Mesenchymal stem cell (in vitro differentiated cells and primary cell): ENCODE measurements at regions not wholly inside any gene's neighbourhood (a gene's known extent, or its start where the extent isn't known, plus 50 kb on each side); places are given as distances from the start of the nearest gene placed in this dataset.
A peak's percentile ranks its signal among the peaks of the same experiment; 100 is the strongest.

Experiments
- DNase-seq: peaks from one replicate; pipeline ENCODE4 v3.0.0-alpha.2; 2013
- H2AFZ ChIP-seq: one replicate; pipeline ENCODE4 v1.6.1; 2013; ENCODE audit warnings: low read depth, mild to moderate bottlenecking, control low read depth, inconsistent platforms, low read length, moderate library complexity
- H2AK5ac ChIP-seq: 2 replicates; pipeline ENCODE4 v1.6.1; 2013; ENCODE audit warnings: low read length, moderate library complexity, mild to moderate bottlenecking, inconsistent platforms; ENCODE audit not compliant: severe bottlenecking
- H2BK120ac ChIP-seq: one replicate; pipeline ENCODE4 v1.6.1; 2013; ENCODE audit warnings: low read depth, mild to moderate bottlenecking, inconsistent platforms, low read length, moderate library complexity
- H2BK12ac ChIP-seq, 2 experiments: one replicate each; pipeline ENCODE4 v1.6.1; 2013; ENCODE audit warnings: inconsistent platforms in 2 of 2, low read length in 2 of 2, mild to moderate bottlenecking in 2 of 2, moderate library complexity in 2 of 2, control low read depth in 1 of 2
- H2BK15ac ChIP-seq: one replicate; pipeline ENCODE4 v1.6.1; 2013; ENCODE audit warnings: mild to moderate bottlenecking, low read depth, inconsistent platforms; ENCODE audit not compliant: poor library complexity, severe bottlenecking
- H2BK5ac ChIP-seq: 2 replicates; pipeline ENCODE4 v1.6.1; 2013; ENCODE audit warnings: low read depth, mild to moderate bottlenecking, low read length, control low read depth, inconsistent platforms; ENCODE audit not compliant: poor library complexity, severe bottlenecking
- H3K14ac ChIP-seq, 2 experiments: one replicate each; pipeline ENCODE4 v1.6.1; 2013; ENCODE audit warnings: inconsistent platforms in 2 of 2, low read length in 2 of 2, control low read depth in 1 of 2, mild to moderate bottlenecking in 1 of 2, moderate library complexity in 1 of 2
- H3K18ac ChIP-seq, 2 experiments: one replicate each; pipeline ENCODE4 v1.6.1; 2013; ENCODE audit warnings: inconsistent platforms in 2 of 2, low read length in 2 of 2, control low read depth in 1 of 2, low read depth in 1 of 2, mild to moderate bottlenecking in 1 of 2
- H3K23ac ChIP-seq, 2 experiments: one replicate each; pipeline ENCODE4 v1.6.1; 2013; ENCODE audit warnings: inconsistent platforms in 2 of 2, low read length in 2 of 2, mild to moderate bottlenecking in 2 of 2, moderate library complexity in 2 of 2, control low read depth in 1 of 2
- H3K27ac ChIP-seq: 2 replicates; pipeline ENCODE4 v1.5.1; 2013; ENCODE audit warnings: mild to moderate bottlenecking, moderate library complexity, low read length, control low read depth, inconsistent platforms; ENCODE audit not compliant: poor library complexity, severe bottlenecking
- H3K27me3 ChIP-seq, 2 experiments: 2 replicates each; pipeline versions ENCODE4 v1.6.1 to v1.7.0; 2013; ENCODE audit warnings: low read length in 2 of 2, mild to moderate bottlenecking in 2 of 2, moderate library complexity in 2 of 2, control low read depth in 1 of 2, inconsistent platforms in 1 of 2; ENCODE audit not compliant: control insufficient read depth in 1 of 2, insufficient read depth in 1 of 2
- H3K36me3 ChIP-seq, 2 experiments: 2 replicates each; pipeline versions ENCODE4 v1.6.1 to v1.7.0; 2013; ENCODE audit warnings: low read length in 2 of 2, control low read depth in 1 of 2, inconsistent platforms in 1 of 2, low read depth in 1 of 2, mild to moderate bottlenecking in 1 of 2; ENCODE audit not compliant: insufficient read depth in 2 of 2, control insufficient read depth in 1 of 2
- H3K4ac ChIP-seq, 2 experiments: one replicate each; pipeline ENCODE4 v1.6.1; 2013; ENCODE audit warnings: inconsistent platforms in 2 of 2, low read length in 2 of 2, mild to moderate bottlenecking in 2 of 2, moderate library complexity in 2 of 2, control low read depth in 1 of 2, low read depth in 1 of 2
- H3K4me1 ChIP-seq: 2 replicates; pipeline ENCODE4 v1.6.1; 2013; ENCODE audit warnings: low read depth, low read length, control low read depth; ENCODE audit not compliant: control insufficient read depth, insufficient read depth
- H3K4me2 ChIP-seq: 2 replicates; pipeline ENCODE4 v1.6.1; 2013; ENCODE audit warnings: low read length, mild to moderate bottlenecking, inconsistent platforms; ENCODE audit not compliant: poor library complexity, severe bottlenecking
- H3K4me3 ChIP-seq, 2 experiments: 2 replicates each; pipeline versions ENCODE4 v1.5.1 to v1.7.0; 2013; ENCODE audit warnings: low read length in 2 of 2, mild to moderate bottlenecking in 2 of 2, control low read depth in 1 of 2, low read depth in 1 of 2; ENCODE audit not compliant: insufficient read depth in 1 of 2
- H3K79me1 ChIP-seq: replicated peaks from 2 replicates; pipeline ENCODE4 v1.6.1; 2013; ENCODE audit warnings: mild to moderate bottlenecking, control low read depth, low read length, inconsistent platforms; ENCODE audit not compliant: poor library complexity, severe bottlenecking
- H3K9ac ChIP-seq: 2 replicates; pipeline ENCODE4 v1.7.0; 2013; ENCODE audit warnings: mild to moderate bottlenecking, low read length, moderate library complexity
- H3K9me3 ChIP-seq: 2 replicates; pipeline ENCODE4 v1.7.0; 2013; ENCODE audit warnings: mild to moderate bottlenecking, low read length; ENCODE audit not compliant: control insufficient read depth
- H4K8ac ChIP-seq: one replicate; pipeline ENCODE4 v1.6.1; 2013; ENCODE audit warnings: inconsistent platforms, mild to moderate bottlenecking, low read length, moderate library complexity
- H4K91ac ChIP-seq: one replicate; pipeline ENCODE4 v1.6.1; 2013; ENCODE audit warnings: mild to moderate bottlenecking, low read length, inconsistent platforms
- WGBS: methylation state at CpG from one replicate; pipeline ENCODE4 v1.1.7; 2013; ENCODE audit warnings: mixed read lengths; 5-methylcytosine and 5-hydroxymethylcytosine counted together

DNA sequence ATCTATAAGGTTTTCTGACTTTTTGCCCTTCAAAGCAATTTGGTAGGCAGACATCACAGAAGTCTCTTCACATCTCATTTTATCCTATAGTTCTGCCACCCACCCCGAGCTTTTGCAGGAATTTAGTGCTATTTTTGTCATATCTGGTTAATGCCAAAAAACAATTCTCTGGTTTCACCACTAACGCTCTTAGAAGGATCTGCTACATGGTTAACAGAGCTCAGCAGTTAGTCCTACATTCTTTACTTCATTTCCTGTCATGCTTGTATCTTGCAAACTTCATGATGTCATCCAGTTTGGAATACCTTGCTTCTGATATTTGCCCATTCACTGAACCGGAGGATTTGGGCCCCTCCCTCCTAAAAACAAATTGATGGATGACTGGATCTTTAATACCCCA is 116.8 kb upstream of the SERPINE2 start:
- H3K4me1 ChIP-seq: peaks cover 3% of the 10 kb centered on the region
- DNase-seq: peak; percentile 36
- H3K18ac ChIP-seq: no peak overlapping the region
- H4K91ac ChIP-seq: no peak overlapping the region
- no peak overlapping the region for H2BK15ac ChIP-seq
- H3K4ac ChIP-seq: no peak overlapping the region
- no peak overlapping the region for H2BK5ac ChIP-seq
- H3K27ac ChIP-seq: no peak overlapping the region
- no peak overlapping the region for H3K4me3 ChIP-seq
- H2BK12ac ChIP-seq: no peak overlapping the region
- no peaks in the 10 kb centered on the region for H3K79me1 ChIP-seq
- H3K27me3 ChIP-seq: no peaks in the 10 kb centered on the region
- no peaks in the 10 kb centered on the region for H3K9me3 ChIP-seq
- no peaks in the 10 kb centered on the region for H3K36me3 ChIP-seq
- no peak overlapping the region for H3K4me2 ChIP-seq
- H2AFZ ChIP-seq: no peak overlapping the region
- no peak overlapping the region for H2AK5ac ChIP-seq
- 54% methylated on average over 3 of the region's 3 CpGs for WGBS
- H3K23ac ChIP-seq: no peak overlapping the region
- H3K9ac ChIP-seq: no peak overlapping the region
- H4K8ac ChIP-seq: no peak overlapping the region
- no peak overlapping the region for H3K14ac ChIP-seq
- H2BK120ac ChIP-seq: no peak overlapping the region

DNA sequence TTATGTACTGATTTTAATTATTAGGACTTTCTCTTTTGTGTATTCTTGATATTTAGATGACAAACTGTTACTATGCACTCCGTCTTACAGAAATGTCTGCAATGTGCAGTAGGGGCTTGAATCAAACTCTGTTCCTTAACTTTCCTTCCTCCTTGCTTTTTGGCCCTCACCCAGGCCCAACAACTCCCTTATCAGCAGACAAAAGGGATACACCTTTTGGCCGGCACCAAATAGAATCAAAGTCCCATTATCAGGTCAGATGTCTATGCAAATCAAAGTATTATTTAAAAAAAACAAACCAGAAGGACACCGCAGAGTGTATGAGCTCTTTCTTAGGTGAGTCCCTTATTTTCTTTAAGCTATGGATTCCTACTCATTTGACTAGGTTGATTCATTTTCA is 116.3 kb upstream of the SERPINE2 start:
- no peaks in the 10 kb centered on the region for H3K27me3 ChIP-seq
- H3K4me2 ChIP-seq: no peak overlapping the region
- H3K18ac ChIP-seq: no peak overlapping the region
- no peak overlapping the region for H2BK120ac ChIP-seq
- H2AK5ac ChIP-seq: no peak overlapping the region
- H4K91ac ChIP-seq: no peak overlapping the region
- H3K79me1 ChIP-seq: no peaks in the 10 kb centered on the region
- H3K14ac ChIP-seq: no peak overlapping the region
- H3K4me1 ChIP-seq: peaks cover 3% of the 10 kb centered on the region
- H4K8ac ChIP-seq: no peak overlapping the region
- no peak overlapping the region for H2BK5ac ChIP-seq
- H3K4ac ChIP-seq: no peak overlapping the region
- no peak overlapping the region for H3K9ac ChIP-seq
- no peaks in the 10 kb centered on the region for H3K36me3 ChIP-seq
- no peak overlapping the region for H2AFZ ChIP-seq
- H3K9me3 ChIP-seq: no peaks in the 10 kb centered on the region
- H3K4me3 ChIP-seq: no peak overlapping the region
- DNase-seq: no peak
- H3K27ac ChIP-seq: no peak overlapping the region
- H3K23ac ChIP-seq: no peak overlapping the region
- H2BK15ac ChIP-seq: no peak overlapping the region
- H2BK12ac ChIP-seq: no peak overlapping the region
- WGBS: 88% methylated on average over 3 of the region's 3 CpGs

DNA sequence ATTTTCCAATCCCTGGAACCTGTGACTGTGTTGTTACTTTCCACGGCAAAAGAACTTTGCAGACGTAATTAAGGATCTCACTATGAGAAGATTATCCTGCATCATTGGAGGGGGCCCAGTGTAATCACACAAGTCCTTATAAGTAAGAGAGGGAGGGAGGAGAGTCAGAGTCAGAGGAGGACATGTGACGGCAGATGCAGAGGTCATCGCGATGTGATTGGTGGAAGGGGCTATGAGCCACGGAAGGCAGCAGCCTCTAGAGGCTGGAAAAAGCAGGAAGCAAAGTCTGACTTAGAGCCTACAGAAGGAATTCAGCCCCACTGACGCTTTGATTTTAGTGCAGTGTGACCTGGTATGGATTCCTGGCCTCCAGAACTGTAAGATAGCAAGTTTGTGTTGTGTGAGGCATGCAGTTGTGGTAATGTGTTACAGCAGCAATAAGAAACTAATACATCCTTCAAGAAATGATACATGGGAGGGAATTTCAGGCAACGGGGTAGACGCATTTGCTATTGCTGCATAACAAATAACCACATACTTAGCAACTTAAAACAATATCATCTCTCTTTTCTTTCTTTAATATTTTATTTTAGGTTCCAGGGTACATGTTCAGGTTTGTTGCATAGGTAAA is 112.7 kb upstream of the SERPINE2 start:
- Histone ChIP-seq H3K4me1 (peaks cover 4% of the 10 kb centered on the region), H3K79me1 (no peaks in the 10 kb centered on the region), H2AK5ac (no peak overlapping the region), H3K27ac (no peak overlapping the region), H3K23ac (peak overlapping the region in 1 of 2 experiments; percentile 40), H3K14ac (peak overlapping the region in 1 of 2 experiments; percentile 90), H3K18ac (peak overlapping the region; percentile 52 to 94), H4K8ac (peak overlapping the region; percentile 45), H3K27me3 (no peaks in the 10 kb centered on the region), H3K4me2 (no peak overlapping the region), H3K9me3 (no peaks in the 10 kb centered on the region), H2BK5ac (no peak overlapping the region), H2BK12ac (peak overlapping the region; percentile 40 to 80), H4K91ac (no peak overlapping the region), H2AFZ (peak overlapping the region; percentile 23), H3K4ac (peak overlapping the region; percentile 7 to 96), H2BK120ac (no peak overlapping the region), H3K36me3 (no peaks in the 10 kb centered on the region), H3K9ac (no peak overlapping the region), H3K4me3 (no peak overlapping the region), H2BK15ac (no peak overlapping the region)
- WGBS: 79% methylated on average over 7 of the region's 9 CpGs
- DNase-seq: peak; percentile 88

DNA sequence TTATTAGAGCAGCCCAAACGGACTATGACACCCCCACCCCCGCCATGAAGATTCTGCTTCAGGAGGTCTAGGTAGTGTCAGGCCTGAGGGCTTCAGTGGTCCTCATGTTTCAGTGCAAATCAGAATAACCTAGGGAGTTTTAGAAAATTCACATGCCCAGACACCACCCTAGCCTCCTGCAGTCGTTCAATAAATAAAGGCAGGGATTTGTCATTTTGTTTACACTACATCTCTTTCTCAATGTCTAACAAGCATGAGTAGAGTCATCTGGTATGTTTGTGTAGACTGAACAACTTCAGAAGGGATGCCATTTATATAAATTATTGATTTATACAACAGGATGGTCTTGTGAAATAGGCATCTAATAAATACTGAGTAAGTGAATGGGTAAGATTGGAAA is 112.1 kb upstream of the SERPINE2 start:
- H3K14ac ChIP-seq: no peak overlapping the region
- no peak overlapping the region for H3K18ac ChIP-seq
- H3K9ac ChIP-seq: no peak overlapping the region
- no peak overlapping the region for H3K27ac ChIP-seq
- no peaks in the 10 kb centered on the region for H3K36me3 ChIP-seq
- peak overlapping the region in 1 of 2 experiments; percentile 82 for H3K4ac ChIP-seq
- H2AFZ ChIP-seq: no peak overlapping the region
- no peak overlapping the region for H2AK5ac ChIP-seq
- no peak overlapping the region for H2BK120ac ChIP-seq
- peak overlapping the region in 1 of 2 experiments; percentile 75 for H2BK12ac ChIP-seq
- H3K27me3 ChIP-seq: no peaks in the 10 kb centered on the region
- peaks cover 2% of the 10 kb centered on the region for H3K4me1 ChIP-seq
- WGBS: no CpG with 5 or more reads among the region's 3 CpGs
- DNase-seq: peak; percentile 88
- no peak overlapping the region for H2BK5ac ChIP-seq
- no peak overlapping the region for H4K91ac ChIP-seq
- no peak overlapping the region for H3K4me3 ChIP-seq
- no peak overlapping the region for H3K4me2 ChIP-seq
- no peak overlapping the region for H4K8ac ChIP-seq
- H3K23ac ChIP-seq: no peak overlapping the region
- no peaks in the 10 kb centered on the region for H3K79me1 ChIP-seq
- no peak overlapping the region for H2BK15ac ChIP-seq
- no peaks in the 10 kb centered on the region for H3K9me3 ChIP-seq
